GM18517 (cell line): ENCODE measurements at regions not wholly inside any gene's neighbourhood (a gene's known extent, or its start where the extent isn't known, plus 50 kb on each side); places are given as distances from the start of the nearest gene placed in this dataset.
"Not testable (repeated sequence)": the region's sequence is repeated elsewhere in the genome, so short reads cannot be mapped to it uniquely, and the experiment has no call there.

Source experiments
- ATAC-seq: cut with Tn5 transposase; IDR thresholded peaks from one replicate; pipeline ENCODE4 v1.9.1; 2021; ENCODE audit warnings: mild to moderate bottlenecking, moderate library complexity; ENCODE audit not compliant: unreplicated experiment

- peak; percentile 41 for ATAC-seq
Measured at GRCh38 chr10:38356527-38356926, 262.4 kb downstream of the ZNF37A start.

- not testable (repeated sequence) for ATAC-seq
Measured at GRCh38 chr10:38362514-38362913, 268.4 kb downstream of the ZNF37A start.

- not testable (repeated sequence) for ATAC-seq
Measured at GRCh38 chr10:38364073-38364472, 269.9 kb downstream of the ZNF37A start.

- not testable (repeated sequence) for ATAC-seq
Measured at GRCh38 chr10:38365917-38366316, 271.8 kb downstream of the ZNF37A start.

GRCh38 chr10:38383800-38384199, 289.7 kb downstream of the ZNF37A start:
- ATAC-seq = not testable (repeated sequence)

- ATAC-seq = not testable (repeated sequence)
Measured at GRCh38 chr10:38386869-38387268, 292.7 kb downstream of the ZNF37A start.

GRCh38 chr10:38390725-38391124, 296.6 kb downstream of the ZNF37A start:
- peak; percentile 61 for ATAC-seq

- ATAC-seq = not testable (repeated sequence)
Measured at GRCh38 chr10:38395465-38395864, 301.3 kb downstream of the ZNF37A start.

- ATAC-seq = not testable (repeated sequence)
Measured at GRCh38 chr10:38396178-38396954, 302.2 kb downstream of the ZNF37A start.

GRCh38 chr10:38401565-38401964, 307.4 kb downstream of the ZNF37A start:
- not testable (repeated sequence) for ATAC-seq

GRCh38 chr10:38402442-38403346, 308.6 kb downstream of the ZNF37A start:
- peak; percentile 96 for ATAC-seq

- ATAC-seq = not testable (repeated sequence)
Measured at GRCh38 chr10:38403347-38404117, 309.4 kb downstream of the ZNF37A start.

GRCh38 chr10:38423634-38424033, 329.5 kb downstream of the ZNF37A start:
- not testable (repeated sequence) for ATAC-seq

- not testable (repeated sequence) for ATAC-seq
Measured at GRCh38 chr10:38430242-38430641, 336.1 kb downstream of the ZNF37A start.

GRCh38 chr10:38437359-38437758, 343.2 kb downstream of the ZNF37A start:
- ATAC-seq = not testable (repeated sequence)

- ATAC-seq = not testable (repeated sequence)
Measured at GRCh38 chr10:38448614-38449355, 354.6 kb downstream of the ZNF37A start.

GRCh38 chr10:38449618-38450017, 355.5 kb downstream of the ZNF37A start:
- ATAC-seq = not testable (repeated sequence)

GRCh38 chr10:38450372-38451057, 356.4 kb downstream of the ZNF37A start:
- not testable (repeated sequence) for ATAC-seq

GRCh38 chr10:38451306-38451967, 357.3 kb downstream of the ZNF37A start:
- ATAC-seq = not testable (repeated sequence)
